PFSK-1 (cell line): ENCODE measurements at regions not wholly inside any gene's neighbourhood (a gene's known extent, or its start where the extent isn't known, plus 50 kb on each side); places are given as distances from the start of the nearest gene placed in this dataset.

Experiments
- FOXP2 ChIP-seq: optimal IDR thresholded peaks from 2 replicates; pipeline ENCODE3; 2011; ENCODE audit warnings: borderline replicate concordance, control low read depth, inconsistent platforms; ENCODE audit not compliant: insufficient read depth; ENCODE audit errors: extremely low read length, extremely low read depth
- POLR2AphosphoS5 ChIP-seq: IDR thresholded peaks from 2 replicates; pipeline ENCODE4 v1.6.1; 2012; ENCODE audit warnings: low read depth, mild to moderate bottlenecking, control low read depth, low read length, moderate library complexity
- REST ChIP-seq, 2 experiments: IDR thresholded peaks; 2 replicates each; pipeline versions ENCODE4 v1.6.1 to v1.8.0; 2011 to 2012; ENCODE audit warnings: low read depth in 2 of 2, low read length in 2 of 2, control low read depth in 1 of 2, inconsistent platforms in 1 of 2, mild to moderate bottlenecking in 1 of 2, moderate library complexity in 1 of 2; ENCODE audit not compliant: insufficient read depth in 1 of 2
- SIN3A ChIP-seq: IDR thresholded peaks from 2 replicates; pipeline ENCODE4 v1.6.1; 2012; ENCODE audit warnings: mild to moderate bottlenecking, low read length, moderate library complexity, borderline replicate concordance; ENCODE audit not compliant: insufficient read depth
- TAF1 ChIP-seq: IDR thresholded peaks from 2 replicates; pipeline ENCODE4 v1.6.1; 2012; ENCODE audit warnings: low read length, control low read depth, borderline replicate concordance; ENCODE audit not compliant: insufficient read depth

GRCh38 chr3:148262980-148263379, 434.7 kb upstream of the AGTR1 start:
- no peak for TF ChIP-seq TAF1
- TF ChIP-seq FOXP2, result no peak
- TF ChIP-seq POLR2AphosphoS5, result no peak
- TF ChIP-seq SIN3A, result no peak
- no peak for TF ChIP-seq REST (IDR thresholded peaks at IDR 0.05; ENCODE audit: insufficient read depth in 1 of 2, low read depth in 2 of 2, low read length in 2 of 2)

GRCh38 chr3:148265841-148266240, 431.9 kb upstream of the AGTR1 start:
- TF ChIP-seq REST (IDR thresholded peaks at IDR 0.05; ENCODE audit: insufficient read depth in 1 of 2, low read depth in 2 of 2, low read length in 2 of 2) (no peak), FOXP2 (no peak), TAF1 (no peak), POLR2AphosphoS5 (no peak), SIN3A (no peak)

GRCh38 chr3:148266341-148266740, 431.4 kb upstream of the AGTR1 start:
- TF ChIP-seq FOXP2 (no peak), POLR2AphosphoS5 (no peak), REST (IDR thresholded peaks at IDR 0.05; ENCODE audit: insufficient read depth in 1 of 2, low read depth in 2 of 2, low read length in 2 of 2) (no peak), SIN3A (no peak), TAF1 (no peak)

- no peak for TF ChIP-seq FOXP2
- no peak for TF ChIP-seq POLR2AphosphoS5
- no peak for TF ChIP-seq SIN3A
- TF ChIP-seq REST (IDR thresholded peaks at IDR 0.05; ENCODE audit: insufficient read depth in 1 of 2, low read depth in 2 of 2, low read length in 2 of 2), result no peak
- no peak for TF ChIP-seq TAF1
These were observed 427.9 kb upstream of the AGTR1 start for GRCh38 chr3:148269816-148270215.
